Peyer's patch (tissue), 4 donors: ENCODE measurements at regions not wholly inside any gene's neighbourhood (a gene's known extent, or its start where the extent isn't known, plus 50 kb on each side); places are given as distances from the start of the nearest gene placed in this dataset.

Experiments used
- CTCF ChIP-seq, 6 experiments: fragments of 450-650 bp in 4 of 6; fragments of 200-600 bp in 2 of 6; sonication (generic) in 1 of 6; IDR thresholded peaks; one replicate each; pipeline ENCODE4 v1.5.1; 2017 to 2019; ENCODE audit warnings: antibody characterized with exemption in 6 of 6, mild to moderate bottlenecking in 3 of 6, moderate library complexity in 1 of 6
- POLR2A ChIP-seq, 2 donors: fragments of 450-650 bp; IDR thresholded peaks; one replicate each; pipeline ENCODE4 v1.5.1; 2017; ENCODE audit warnings: antibody characterized with exemption in 2 of 2, mild to moderate bottlenecking in 2 of 2, moderate library complexity in 2 of 2

GRCh38 chr1:228652116-228652515 is 83.2 kb upstream of the RHOU start:
- TF ChIP-seq CTCF (IDR thresholded peaks at IDR 0.05) (no peak), POLR2A (IDR thresholded peaks at IDR 0.05) (no peak)
